HS-5 (cell line): ENCODE measurements at regions not wholly inside any gene's neighbourhood (a gene's known extent, or its start where the extent isn't known, plus 50 kb on each side); places are given as distances from the start of the nearest gene placed in this dataset.
"Not testable (repeated sequence)": the region's sequence is repeated elsewhere in the genome, so short reads cannot be mapped to it uniquely, and the experiment has no call there.

Source experiments
- DNase-seq: peaks from one replicate; pipeline ENCODE4 v3.0.0-alpha.2; 2012; ENCODE audit warnings: low read depth

DNA sequence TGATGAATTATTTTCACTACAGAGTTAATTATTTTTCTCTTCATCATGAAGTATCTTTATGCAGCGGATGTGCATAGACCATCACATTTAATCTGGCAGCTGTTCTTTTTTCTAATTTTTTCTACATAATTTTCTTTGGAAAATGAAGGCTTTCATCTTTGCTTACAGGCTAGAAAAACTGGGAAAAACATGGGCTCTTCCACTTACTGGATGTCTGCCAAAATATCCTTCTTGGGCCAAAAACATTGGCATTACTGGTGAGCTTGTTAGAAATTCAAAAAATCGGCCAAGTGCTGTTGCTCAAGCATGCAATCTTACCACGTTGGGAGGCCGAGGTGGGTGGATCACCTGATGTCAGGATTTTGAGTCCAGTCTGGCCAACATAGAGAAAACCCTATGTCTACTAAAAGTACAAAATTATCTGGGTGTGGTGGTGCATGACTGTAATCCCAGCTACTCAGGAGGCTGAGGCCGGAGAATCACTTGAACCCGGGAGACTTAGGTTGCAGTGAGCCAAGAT lies 176.8 kb downstream of the ZNF737 start:
- no peak for DNase-seq

GRCh38 chr19:20385061-20385460 lies 180.5 kb downstream of the ZNF737 start:
- no peak for DNase-seq

DNA sequence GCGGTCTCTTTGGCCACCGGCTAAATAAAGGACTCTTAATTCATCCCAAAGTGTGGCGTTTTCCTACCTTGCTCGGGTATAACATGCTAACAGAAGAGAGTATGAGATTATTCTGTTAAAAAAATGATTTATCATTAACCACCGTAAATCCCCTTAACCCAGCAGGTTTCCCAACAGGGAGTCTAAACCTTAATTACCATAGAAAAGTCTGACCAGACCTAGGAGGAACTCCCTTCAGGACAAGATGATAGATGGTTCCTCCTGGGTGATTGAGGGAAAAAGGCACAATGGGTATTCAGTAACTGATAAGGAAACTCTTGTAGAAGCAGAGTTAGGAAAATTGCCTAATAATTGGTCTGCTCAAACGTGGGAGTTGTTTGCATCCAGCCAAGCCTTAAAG lies 193.7 kb downstream of the ZNF737 start:
- DNase-seq = no peak

DNA sequence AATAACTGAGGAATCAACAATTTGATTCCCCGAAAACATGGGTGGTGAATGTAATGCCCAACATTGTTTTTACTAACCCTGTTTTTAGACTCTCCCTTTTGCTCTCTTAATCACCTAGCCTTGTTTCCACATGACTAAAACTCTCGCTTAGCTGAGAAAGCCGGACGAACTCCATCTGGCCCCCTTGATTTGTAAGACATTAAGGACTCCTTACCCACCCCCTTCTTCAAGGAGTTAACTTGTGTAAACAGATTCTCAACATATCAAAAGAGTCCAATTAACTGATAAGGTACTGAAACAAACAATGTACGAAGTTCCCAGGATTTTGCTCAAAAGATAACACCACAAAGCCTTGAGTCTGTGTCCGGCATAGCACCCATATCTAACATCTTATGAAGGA lies 194.3 kb downstream of the ZNF737 start:
- DNase-seq = not testable (repeated sequence)

DNA sequence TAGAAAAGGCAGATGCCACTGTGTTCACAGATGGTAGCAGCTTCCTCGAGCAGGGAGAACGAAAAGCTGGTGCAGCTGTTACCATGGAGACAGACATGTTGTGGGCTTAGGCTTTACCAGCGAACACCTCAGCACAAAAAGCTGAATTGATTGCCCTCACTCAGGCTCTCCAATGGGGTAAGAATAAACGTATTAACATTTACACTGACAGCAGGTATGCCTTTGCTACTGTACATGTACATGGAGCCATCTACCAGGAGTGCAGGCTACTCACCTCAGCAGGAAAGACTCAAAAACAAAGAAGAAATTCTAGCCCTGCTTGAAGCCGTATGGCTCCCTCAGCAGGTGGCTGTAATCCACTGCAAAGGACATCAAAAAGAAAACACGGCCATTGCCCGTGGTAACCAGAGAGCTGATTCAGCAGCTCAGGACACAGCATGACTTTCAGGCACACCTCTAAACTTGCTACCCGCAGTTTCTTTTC lies 197.7 kb downstream of the ZNF737 start:
- DNase-seq = no peak

DNA sequence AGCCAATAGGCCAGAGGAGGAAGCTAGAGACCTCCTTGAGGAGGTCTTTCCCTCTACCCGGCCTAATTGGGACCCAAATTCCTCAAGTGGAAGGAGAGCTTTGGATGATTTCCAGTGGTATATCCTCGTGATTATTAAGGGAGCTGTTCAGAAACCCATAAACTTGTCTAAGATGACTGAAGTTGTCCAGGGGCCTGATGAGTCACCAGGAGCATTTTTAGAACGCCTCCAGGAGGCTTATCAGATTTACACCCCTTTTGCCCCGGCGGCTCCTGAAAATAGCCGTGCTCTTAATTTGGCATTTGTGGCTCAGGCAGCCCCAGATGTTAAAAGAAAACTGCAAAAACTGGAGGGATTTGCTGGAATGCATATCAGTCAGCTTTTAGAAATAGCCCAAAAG lies 198.1 kb downstream of the ZNF486 start:
- no peak for DNase-seq

DNA sequence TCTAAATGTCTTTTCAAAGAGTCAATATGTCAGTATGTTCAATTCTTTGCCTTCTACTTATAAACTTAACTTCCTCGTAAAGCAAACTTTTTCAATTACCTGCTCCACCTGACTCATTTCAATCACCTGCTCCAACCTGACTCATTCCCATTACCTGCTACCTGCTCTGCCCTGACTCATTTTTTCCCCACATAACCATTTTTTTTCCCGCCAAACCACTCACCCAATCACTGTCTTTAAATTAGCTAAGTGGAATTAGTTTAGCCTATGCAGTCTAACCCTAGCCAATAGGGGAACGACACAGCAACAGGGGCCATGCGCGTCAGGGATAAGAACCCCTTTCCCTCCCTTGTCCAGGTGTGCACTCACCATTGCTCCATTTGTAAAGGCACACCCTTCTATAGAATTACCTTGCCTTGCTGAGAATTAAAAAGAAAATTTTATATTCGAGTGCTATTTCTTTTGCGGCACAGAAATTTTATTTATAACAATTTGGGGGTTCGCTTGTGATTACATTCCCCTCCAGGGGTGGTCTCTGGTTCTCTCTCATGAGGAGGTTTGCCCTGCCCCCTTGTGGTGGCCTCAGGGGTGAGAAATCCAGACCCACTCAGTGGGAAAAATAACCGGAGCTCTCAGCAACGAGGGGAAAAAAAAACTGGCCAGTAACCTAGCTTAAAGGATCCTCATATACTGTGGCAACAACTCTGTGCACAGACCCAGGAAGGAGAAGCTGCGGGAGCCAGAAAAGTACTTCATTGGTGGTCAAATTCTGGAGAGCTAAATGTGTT lies 193.1 kb downstream of the ZNF486 start:
- no peak for DNase-seq

DNA sequence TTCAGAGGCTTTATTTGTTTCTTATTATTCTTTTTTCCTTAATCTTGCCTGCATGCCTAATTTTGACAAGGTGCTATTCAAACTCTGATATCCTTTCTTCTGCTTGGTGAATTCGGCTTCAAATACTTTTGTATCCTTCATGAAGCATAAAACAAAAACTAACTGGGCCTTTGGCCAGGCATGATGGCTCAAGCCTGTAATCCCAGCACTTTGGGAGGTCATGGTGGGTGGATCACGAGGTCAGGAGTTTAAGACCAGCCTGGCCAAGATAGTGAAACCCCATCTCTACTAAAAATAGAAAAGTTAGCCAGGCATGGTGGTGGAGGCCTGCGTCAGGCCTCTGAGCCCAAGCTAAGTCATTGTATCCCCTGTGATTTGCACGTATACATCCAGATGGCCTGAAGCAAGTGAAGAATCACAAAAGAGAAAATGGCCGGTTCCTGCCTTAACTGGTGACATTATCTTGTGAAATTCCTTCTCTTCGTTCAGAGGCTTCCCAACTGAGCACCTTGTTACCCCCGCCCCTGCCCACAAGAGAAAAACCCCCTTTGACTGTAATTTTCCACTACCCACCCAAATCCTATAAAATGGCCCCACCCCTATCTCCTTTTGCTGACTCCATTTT lies 191.9 kb downstream of the ZNF486 start:
- DNase-seq = not testable (repeated sequence)

DNA sequence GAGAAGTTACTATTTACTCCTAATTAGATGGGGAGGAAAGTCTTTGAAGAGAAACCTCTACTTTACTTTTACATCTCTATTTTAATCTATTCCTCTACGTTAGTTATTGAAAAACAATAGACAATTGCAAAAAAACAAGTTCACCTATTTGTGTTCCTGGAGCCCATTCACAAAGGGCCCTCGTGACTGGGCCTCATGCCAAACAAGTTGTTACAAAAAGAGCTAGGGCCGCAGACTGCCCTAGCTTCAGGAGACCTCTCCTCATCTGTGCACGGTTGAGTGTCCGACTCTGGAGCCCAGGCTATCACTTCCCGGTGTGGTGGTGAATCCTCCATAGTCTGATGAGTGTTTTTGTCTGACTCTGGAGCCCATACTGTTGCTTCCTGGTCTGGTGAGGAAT lies 190.9 kb downstream of the ZNF486 start:
- no peak for DNase-seq

GRCh38 chr19:20351244-20351643 lies 184.2 kb downstream of the ZNF486 start:
- DNase-seq = no peak

DNA sequence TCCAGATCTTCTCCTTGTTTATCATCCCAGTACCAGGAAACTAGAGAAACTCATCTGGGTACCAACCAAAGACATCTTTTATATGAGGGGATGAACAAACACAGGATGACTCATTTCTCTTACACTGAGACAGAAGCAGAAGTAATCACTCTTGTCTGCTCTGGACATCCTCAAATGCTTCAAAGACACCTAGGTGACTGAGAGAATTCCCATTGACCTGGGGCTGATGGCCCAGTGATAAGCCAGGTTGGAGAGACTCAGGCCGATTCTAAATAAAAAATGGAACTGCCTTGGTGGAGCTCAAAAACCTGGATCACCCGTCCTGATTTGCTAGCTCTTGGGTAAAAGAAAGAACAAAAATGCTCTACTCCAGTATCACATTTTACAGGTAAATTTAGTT lies 182.2 kb downstream of the ZNF486 start:
- DNase-seq = no peak

DNA sequence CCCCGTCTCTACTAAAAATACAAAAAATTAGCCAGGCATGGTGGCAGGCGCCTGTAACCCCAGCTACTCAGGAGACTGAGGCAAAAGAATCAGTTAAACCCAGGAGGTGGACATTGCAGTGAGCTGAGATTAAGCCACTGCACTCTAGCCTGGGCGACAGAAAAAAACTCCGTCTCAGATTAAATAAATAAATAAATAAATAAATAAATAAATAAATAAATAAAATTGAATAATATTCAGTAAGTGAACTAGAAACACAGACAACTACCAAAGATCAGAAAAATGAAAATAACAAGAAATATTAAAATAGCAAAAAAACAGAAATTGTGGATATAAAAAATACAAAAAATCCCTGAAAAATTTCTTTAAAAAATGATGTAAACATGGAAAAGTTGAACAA lies 172.4 kb downstream of the ZNF486 start:
- no peak for DNase-seq

GRCh38 chr19:20334760-20335159 lies 167.7 kb downstream of the ZNF486 start:
- no peak for DNase-seq

DNA sequence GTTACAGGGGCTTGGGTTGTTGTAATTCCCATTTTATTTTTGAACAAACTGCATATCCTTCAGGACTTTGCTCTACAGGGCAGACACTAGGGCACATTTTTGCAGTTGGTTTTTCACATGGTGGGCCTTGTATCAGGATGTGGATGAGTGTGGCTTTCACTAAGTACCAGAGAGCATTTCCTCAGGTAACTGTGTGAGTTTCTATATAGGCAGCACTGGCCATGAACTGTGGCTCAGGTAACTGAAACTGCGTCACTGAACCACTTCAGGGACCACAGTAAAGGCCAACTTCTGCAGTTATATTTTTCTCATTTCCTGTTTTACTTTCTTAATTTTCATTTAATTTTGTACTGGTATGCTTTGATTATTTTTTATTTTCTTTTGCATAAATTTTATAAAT lies 166.5 kb downstream of the ZNF486 start:
- DNase-seq = no peak

- no peak for DNase-seq
Measured at GRCh38 chr19:20325151-20325550, 158.1 kb downstream of the ZNF486 start.

GRCh38 chr19:20321139-20321763 lies 154.2 kb downstream of the ZNF486 start:
- DNase-seq = no peak

DNA sequence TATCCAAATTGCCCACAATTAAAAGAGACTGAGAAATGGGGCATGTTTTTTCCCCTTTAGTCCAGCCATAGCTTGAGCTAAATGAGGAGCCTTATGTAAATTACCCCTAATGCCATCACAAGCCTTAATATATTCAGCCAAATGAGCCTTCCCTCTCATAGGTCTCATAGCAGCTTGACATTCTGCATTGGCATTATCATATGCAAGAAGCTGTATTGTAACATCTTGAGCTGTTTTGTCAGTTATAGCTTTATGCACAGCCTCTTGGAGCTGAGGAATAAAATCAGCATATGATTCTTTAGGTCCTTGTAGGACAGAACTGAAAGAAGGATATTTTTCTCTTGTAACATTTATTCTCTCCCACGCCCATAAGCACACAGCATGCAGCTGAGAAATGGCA lies 153.2 kb downstream of the ZNF486 start:
- no peak for DNase-seq

DNA sequence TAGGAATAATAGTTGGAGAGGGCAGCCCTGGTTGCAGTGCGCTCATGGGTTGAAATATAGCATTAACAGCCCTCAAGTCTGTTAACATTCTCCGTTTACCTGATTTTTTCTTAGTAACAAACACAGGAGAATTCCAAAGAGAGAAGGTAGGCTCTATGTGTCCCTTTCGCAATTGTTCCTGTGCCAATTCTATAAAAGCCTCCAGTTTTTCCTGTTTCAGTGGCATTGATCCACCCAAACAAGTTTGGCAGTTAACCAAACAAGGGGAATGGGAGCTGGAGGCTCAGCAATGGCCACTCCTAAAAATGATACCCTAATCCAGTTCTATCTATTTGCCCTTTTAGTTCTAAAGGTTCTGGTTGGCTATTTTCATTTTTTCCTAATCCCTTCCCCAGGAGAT lies 151.6 kb downstream of the ZNF486 start:
- DNase-seq = no peak

DNA sequence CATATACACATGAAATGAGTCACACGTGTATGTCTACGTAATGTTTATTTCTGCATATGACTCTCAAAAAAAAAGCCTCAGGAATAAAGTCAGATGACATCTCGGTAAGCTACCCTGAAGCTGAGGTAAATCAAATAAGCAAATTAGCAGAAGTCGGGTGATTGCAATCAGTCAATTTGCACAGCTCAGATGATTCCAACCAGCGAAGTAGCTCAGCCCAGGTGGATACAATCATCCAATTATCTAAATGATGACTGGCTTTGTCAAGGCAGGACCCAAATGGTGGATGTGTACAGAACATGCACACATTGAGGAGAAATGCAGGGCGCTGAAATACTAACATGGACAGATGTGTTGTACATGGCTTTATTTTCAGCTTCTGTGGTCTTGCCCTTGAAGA lies 148.5 kb downstream of the ZNF486 start:
- no peak for DNase-seq

GRCh38 chr19:20313894-20314293 lies 146.9 kb downstream of the ZNF486 start:
- no peak for DNase-seq

DNA sequence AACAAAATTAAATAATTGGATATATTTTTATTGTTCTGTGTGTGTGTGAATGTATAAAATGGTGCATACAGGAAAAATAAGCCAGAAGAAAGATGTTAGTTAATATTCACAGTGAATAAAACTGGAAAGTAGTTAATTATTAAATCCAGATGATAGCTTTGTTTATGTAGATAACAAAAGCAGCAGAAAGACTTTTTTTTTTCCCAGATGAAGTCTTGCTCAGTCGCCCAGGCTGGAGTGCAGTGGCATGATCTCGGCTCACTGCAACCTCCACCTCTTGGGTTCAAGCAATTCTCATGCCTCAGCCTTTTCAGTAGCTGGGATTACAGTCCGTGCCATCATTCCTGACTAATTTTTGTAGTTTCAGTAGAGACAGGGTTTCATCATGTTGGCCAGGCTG lies 140.1 kb downstream of the ZNF486 start:
- DNase-seq = no peak

DNA sequence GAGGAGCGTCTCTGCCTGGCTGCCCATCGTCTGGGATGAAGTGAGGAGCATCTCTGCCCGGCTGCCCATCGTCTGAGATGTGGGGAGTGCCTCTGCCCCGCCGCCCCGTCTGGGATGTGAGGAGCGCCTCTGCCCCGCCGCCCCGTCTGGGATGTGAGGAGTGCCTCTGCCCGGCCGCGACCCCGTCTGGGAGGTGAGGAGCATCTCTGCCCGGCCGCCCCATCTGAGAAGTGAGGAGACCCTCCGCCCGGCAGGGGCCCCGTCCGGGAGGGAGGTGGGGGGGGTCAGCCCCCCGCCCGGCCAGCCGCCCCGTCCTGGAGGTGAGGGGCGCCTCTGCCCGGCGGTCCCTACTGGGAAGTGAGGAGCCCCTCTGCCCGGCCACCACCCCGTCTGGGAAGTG lies 129.3 kb downstream of the ZNF486 start:
- DNase-seq = not testable (repeated sequence)

- no peak for DNase-seq
Measured at GRCh38 chr19:20294181-20294580, 127.2 kb downstream of the ZNF486 start.
